Ishikawa (cell line): ENCODE measurements at regions not wholly inside any gene's neighbourhood (a gene's known extent, or its start where the extent isn't known, plus 50 kb on each side); places are given as distances from the start of the nearest gene placed in this dataset.

Source experiments
- CEBPB ChIP-seq: IDR thresholded peaks from 2 replicates; pipeline ENCODE4 v1.6.1; 2012
- CREB1 ChIP-seq: IDR thresholded peaks from 2 replicates; pipeline ENCODE4 v1.6.1; 2012; ENCODE audit warnings: low read depth
- EGR1 ChIP-seq: IDR thresholded peaks from 2 replicates; pipeline ENCODE4 v1.6.1; 2012
- EP300 ChIP-seq: IDR thresholded peaks from 2 replicates; pipeline ENCODE4 v1.6.1; 2012; ENCODE audit warnings: borderline replicate concordance
- FOXM1 ChIP-seq: IDR thresholded peaks from 2 replicates; pipeline ENCODE4 v1.6.1; 2012; ENCODE audit warnings: low read depth, borderline replicate concordance
- MAX ChIP-seq: IDR thresholded peaks from 2 replicates; pipeline ENCODE4 v1.6.1; 2012
- NFIC ChIP-seq: IDR thresholded peaks from 2 replicates; pipeline ENCODE4 v1.6.1; 2012
- RAD21 ChIP-seq: IDR thresholded peaks from 2 replicates; pipeline ENCODE4 v1.6.1; 2012; ENCODE audit warnings: low read depth
- REST ChIP-seq: IDR thresholded peaks from 2 replicates; pipeline ENCODE4 v1.6.1; 2012; ENCODE audit warnings: low read depth, mild to moderate bottlenecking
- TAF1 ChIP-seq: IDR thresholded peaks from 2 replicates; pipeline ENCODE4 v1.6.1; 2012; ENCODE audit warnings: low read depth, mild to moderate bottlenecking
- TCF12 ChIP-seq: IDR thresholded peaks from 2 replicates; pipeline ENCODE4 v1.6.1; 2012; ENCODE audit warnings: low read depth
- TEAD4 ChIP-seq: IDR thresholded peaks from 2 replicates; pipeline ENCODE4 v1.6.1; 2012
- YY1 ChIP-seq: IDR thresholded peaks from 2 replicates; pipeline ENCODE4 v1.6.1; 2012; ENCODE audit warnings: low read depth
- ZBTB7A ChIP-seq: IDR thresholded peaks from 2 replicates; pipeline ENCODE4 v1.6.1; 2012; ENCODE audit warnings: low read depth
- TF ChIP-seq, protein P1 (sequence below): IDR thresholded peaks from 2 replicates; pipeline ENCODE4 v1.6.1; 2012

DNA sequence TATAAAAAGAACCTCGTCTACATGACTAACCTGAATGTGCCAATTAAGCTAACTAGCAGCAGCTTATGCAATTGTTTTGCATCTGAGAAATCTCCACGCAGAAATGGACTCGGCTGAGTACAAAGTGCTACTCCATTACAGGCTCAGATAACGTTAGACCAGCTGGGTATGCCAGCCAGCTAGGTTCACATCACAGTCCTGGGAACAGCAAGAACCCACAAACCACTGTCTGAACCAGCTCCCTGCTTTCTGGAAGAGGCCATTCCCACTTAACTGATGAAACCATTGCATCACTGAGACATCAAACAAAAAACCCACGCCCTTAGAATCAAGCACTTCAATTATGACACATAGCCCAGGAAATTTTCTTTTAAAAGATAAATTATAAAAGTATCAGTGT, 202.7 kb downstream of the CYRIA start:
- no peak for TF ChIP-seq YY1
- no peak for TF ChIP-seq REST
- no peak for TF ChIP-seq MAX
- no peak for TF ChIP-seq CREB1
- no peak for TF ChIP-seq ZBTB7A

- no peak for TF ChIP-seq TAF1
- no peak for TF ChIP-seq YY1
- TF ChIP-seq REST, result no peak
Measured at GRCh38 chr2:16461672-16462071, 204.0 kb downstream of the CYRIA start.

GRCh38 chr2:16459606-16460005, 206.0 kb downstream of the CYRIA start:
- TF ChIP-seq TEAD4, result no peak
- no peak for TF ChIP-seq CREB1
- TF ChIP-seq NFIC, result no peak
- TF ChIP-seq TAF1, result no peak
- TF ChIP-seq, protein P1, sequence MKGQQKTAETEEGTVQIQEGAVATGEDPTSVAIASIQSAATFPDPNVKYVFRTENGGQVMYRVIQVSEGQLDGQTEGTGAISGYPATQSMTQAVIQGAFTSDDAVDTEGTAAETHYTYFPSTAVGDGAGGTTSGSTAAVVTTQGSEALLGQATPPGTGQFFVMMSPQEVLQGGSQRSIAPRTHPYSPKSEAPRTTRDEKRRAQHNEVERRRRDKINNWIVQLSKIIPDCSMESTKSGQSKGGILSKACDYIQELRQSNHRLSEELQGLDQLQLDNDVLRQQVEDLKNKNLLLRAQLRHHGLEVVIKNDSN, result no peak
- no peak for TF ChIP-seq TCF12
- no peak for TF ChIP-seq EGR1

GRCh38 chr2:16454621-16455020, 211.0 kb downstream of the CYRIA start:
- TF ChIP-seq ZBTB7A, result no peak

- TF ChIP-seq REST (no peak), FOXM1 (no peak), RAD21 (no peak), TEAD4 (no peak), TCF12 (no peak), CREB1 (no peak), YY1 (no peak), ZBTB7A (no peak), NFIC (no peak), EGR1 (no peak), EP300 (no peak), CEBPB (no peak), TAF1 (no peak), MAX (no peak)
- TF ChIP-seq, protein P1, result no peak
Measured at GRCh38 chr2:16452123-16452522, 213.5 kb downstream of the CYRIA start.

DNA sequence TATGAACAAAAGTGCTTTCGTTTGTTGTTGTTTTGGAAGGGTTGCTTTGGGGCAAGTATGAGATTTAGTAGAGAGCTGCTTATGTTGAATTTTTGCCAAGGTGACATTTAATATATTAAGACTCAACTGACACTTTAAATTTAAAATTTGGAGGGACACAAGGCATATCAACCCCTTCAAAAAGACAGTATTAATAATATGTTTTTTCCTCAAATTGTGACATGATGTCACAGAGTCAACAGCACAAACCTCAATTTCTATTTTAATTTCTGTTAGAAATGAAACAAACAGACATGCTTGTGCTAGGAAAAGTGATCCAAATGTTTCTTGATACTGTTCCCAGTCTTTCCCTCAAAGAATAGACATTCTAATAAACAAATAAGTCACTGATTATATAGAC, 218.9 kb downstream of the CYRIA start:
- TF ChIP-seq FOXM1, result no peak
- no peak for TF ChIP-seq TEAD4
- TF ChIP-seq NFIC, result no peak
- TF ChIP-seq CREB1, result no peak
- no peak for TF ChIP-seq CEBPB
- TF ChIP-seq, protein P1, result no peak
- no peak for TF ChIP-seq TAF1
- TF ChIP-seq TCF12, result no peak
- TF ChIP-seq EP300, result no peak
- TF ChIP-seq EGR1, result no peak
- no peak for TF ChIP-seq RAD21
- TF ChIP-seq YY1, result no peak
- TF ChIP-seq REST, result no peak
- no peak for TF ChIP-seq ZBTB7A
- TF ChIP-seq MAX, result no peak
